ENCODE measurements at regions not wholly inside any gene's neighbourhood (a gene's known extent, or its start where the extent isn't known, plus 50 kb on each side); places are given as distances from the start of the nearest gene placed in this dataset.

DNA sequence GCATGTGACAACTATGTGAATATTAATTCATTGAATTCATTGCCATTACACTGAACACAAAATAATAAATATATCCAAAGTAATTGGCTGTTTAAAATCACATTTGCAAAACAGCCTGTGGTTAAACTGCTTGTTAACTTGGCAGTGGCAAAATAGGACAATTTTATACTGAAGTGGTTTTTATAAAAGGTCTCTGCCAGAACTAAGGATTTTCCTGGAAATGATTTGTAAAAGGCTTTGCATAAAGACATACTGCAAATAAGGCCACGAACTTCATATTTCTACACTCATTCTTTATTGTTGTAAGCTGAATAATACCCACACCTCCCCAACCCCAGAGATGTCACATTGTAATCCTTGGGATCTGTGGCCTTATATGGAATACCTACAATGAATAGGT, 370.3 kb upstream of the RGMB start:
- DNase-seq, result no peak

DNA sequence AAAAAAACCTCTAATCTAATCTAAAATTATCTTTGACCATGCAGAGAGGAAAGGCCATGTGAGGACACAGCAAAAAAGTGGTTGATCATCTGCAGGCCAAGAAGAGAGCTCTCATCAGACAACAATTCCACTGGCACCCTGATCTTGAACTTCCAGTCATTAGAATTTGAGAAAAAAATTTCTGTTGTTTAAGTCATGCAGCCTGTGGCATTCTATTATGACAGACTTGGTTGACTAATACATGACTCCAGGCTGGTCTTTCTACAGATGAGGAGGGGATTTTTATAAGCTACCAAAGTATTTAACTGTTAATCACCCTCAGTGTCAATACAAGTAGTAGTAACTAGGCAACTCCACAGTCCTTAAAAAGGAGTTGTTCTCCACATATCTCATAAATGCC, 358.5 kb upstream of the RGMB start:
- DNase-seq, result peak; percentile 87

DNA sequence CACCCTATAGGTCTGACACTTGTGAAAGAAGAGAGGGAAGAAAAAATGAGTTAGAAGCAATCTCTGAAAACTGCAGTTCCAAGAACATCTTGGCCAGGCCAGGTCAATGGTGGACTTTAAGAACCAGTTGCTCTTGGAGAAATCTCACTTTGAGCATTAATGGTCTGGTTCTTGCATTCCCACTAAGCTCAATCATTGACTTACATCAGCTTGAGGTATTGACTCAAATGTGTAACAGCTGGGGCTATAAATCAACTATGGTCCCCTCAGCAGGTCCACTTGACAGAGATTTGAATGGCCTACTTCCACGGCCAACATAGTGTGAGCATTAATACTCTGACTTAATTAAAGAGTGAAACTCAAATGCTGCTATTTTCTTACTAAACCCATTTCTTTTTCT, 357.8 kb upstream of the RGMB start:
- DNase-seq, result no peak

DNA sequence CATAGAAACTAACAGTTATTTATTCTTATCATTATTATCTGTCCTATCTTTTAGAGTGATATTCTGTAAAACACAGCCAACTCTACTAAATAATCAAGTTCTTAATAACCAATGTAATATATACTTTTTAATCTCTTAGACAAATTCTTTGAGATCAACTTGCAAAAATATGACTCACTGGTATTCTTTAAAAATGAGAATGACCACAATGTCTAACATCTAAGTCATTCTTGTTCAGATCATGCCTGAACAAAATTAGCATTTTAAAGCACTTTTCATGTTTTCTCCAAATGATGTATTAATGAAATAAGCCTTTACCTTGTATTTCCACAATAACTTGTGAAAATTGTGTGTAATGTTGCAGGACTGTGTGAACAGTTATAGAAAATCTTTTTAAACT, 356.9 kb upstream of the RGMB start:
- peak; percentile 27 for DNase-seq

DNA sequence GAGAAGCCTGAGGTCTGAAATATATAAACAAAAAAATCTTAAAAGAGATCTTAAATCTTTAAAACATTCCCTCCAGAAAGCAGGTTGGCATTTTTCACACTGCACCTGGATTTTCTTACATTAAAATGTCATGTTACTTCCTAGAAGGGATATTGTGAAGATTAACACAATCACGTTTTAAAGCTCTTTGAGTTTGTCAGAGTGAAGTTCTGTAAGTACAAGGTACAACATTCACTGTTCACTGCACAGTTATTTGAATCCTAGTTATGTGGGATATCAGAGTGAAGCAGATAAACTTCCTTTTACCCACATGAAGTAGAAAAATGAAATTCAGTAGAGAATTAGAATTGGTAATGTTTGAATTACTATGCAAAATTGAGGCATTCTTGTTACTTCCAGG, 353.6 kb upstream of the RGMB start:
- DNase-seq, result no peak

DNA sequence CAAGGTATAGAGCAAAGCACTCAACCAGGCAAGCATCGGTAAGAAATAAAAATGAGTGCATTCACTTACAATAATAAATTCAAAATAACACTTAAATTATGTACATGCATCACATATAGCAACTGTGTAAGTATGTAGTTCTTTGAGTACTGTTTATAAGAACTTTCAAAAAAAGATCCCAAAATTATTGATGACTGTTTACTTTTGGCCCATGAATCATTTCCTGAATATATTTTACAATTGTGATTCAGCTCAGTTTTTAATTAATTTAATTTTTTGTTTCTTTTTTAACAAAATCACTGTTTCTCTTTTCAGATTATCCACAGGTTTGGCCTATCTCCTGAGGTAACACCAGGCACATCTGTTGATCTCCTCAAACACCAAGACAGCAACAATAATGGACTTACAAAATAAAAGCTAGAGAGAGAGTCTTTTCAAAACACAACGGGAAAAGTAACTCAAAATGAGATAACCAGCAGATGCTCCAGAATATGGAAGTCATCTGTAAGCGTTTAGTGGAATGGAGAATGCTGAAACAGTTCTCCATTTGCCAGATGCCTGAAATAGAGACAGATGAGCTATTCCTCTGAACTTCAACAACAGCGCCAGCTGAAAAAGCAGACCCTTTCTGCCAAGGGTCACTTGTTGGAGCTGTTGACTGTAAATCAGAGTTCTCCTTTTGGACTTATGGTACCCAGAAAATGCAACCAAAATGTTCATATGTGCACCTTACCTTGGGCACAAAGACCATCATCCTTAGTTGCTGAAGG, 348.6 kb upstream of the RGMB start:
- DNase-seq, result no peak

DNA sequence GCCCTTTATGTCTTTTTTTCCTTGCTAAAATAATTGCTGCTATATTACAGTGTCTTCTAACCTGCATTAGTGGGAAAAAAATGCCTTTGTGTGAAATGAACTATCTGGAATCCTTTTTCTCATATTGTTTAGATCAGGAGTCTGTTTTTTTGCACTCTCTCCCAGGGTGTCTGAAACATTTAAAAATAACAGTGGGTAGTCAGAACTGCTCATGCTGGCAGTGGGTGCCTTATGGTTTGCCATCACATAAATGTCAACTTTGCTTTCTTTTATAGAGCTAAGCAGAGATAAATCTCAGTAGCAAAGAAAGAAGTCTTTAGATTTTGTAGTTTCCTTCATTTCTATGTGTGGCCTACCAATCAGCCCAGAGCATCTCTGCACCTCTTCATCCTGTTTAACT, 347.8 kb upstream of the RGMB start:
- no peak for DNase-seq

DNA sequence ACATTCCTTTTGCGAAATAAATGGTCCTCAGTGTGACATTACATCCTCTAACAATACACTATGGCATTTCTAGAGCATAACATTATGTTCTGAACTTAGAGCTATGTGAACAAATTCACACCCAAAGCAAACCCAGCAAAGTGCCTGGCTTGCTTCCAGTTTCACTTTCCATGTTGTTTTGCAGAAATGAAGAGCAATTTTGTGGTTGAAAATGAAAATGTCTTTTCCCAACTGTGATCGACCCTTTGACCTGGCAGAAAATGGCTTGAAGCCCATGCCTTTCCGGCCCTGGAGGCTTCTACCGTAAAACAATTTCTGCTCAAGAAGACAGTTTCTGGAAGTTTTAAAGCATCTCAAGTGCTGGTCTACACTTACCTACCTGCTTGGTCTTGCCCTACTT, 344.7 kb upstream of the RGMB start:
- DNase-seq, result peak; percentile 35

DNA sequence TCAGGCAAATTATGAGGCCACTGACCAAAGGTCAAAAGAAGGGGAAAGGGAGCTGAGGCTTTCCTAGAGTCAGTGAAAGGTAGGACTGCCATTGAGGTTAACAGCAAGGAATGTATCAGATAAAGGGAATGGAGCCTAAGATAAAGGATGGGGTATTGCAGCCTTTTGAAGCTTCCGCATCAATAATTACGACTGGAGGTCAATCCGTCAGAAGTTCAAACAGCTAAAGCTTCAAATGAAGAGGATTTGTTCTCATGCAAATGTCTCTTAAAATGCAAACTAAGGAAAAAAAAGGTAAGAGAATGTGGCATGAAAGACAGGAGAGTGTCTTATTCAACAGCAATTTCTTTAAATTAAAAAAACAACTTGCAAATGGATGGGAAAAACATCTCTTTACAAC, 341.1 kb upstream of the RGMB start:
- no peak for DNase-seq

DNA sequence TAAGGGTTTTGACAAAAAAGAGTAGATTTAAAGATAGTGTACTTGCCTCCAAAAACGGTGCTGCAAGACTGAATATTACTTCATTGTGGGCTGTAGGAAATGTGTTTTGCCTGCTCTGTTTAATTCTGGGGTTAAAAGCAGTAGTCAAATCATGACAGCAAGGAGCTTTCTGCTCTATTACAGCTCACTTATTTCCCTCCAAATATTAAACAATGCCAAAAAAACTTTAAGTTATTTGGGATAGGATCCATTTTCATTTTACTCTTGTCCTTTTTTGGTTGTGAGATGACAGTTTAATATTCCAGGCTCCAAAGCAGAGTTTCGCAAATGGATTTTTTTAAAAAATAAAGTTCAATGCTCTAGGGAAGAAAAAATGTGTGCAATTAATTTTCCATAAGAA, 340.4 kb upstream of the RGMB start:
- DNase-seq, result no peak

DNA sequence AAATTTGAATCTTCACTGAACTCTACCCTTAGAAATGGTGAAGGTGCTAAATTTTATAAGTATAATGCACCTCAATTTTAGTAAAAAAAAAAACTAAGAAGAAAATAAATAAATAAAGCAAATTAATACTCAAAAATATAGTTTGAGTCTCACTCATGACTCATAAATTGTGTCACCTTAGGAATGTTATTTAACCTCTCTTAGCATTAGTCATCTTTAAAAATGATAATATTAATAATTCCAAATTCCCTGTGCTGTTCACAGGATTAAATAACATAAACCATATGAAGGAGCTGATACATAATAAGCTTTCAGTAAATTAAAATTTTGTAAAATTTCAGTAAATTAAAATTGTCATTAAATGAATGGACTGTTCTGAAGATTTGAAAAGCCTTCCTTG, 339.8 kb upstream of the RGMB start:
- no peak for DNase-seq

DNA sequence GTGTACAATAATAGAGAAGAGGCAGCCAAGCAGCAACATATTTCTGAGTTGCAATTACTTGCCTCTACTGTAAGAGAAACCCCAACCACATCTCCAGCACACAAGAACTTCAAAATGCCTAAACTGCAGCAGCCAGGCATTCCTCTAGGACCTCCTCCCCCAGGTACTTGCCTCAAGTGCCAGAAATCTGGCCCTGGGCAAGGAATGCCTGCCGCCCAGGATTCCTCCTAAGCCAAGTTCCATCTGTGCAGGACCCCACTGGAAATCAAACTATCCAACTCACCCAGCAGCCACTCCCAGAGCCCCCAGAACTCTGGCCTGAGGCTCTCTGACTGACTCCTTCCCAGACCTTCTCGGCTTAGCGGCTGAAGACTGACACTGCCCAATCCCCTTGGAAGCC, 336.8 kb upstream of the RGMB start:
- DNase-seq, result peak; percentile 44

DNA sequence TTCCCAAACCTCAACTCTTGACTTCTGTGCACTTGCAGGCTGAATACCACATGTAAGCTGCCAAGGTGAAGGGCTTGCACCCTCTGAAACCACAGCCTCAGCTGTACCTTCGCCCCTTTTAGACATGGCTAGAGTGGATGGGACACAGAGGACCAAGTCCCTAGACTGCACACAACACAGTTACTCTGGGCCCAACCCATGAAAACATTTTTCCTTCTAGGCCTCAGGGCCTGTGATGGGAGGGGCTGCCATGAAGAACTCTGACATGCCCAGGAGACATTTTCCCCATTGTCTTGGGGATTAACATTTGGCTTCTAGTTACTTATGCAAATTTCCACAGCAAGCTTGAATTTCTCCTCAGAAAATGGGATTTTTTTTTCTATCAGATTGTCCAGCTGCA, 331.0 kb upstream of the RGMB start:
- DNase-seq, result no peak

DNA sequence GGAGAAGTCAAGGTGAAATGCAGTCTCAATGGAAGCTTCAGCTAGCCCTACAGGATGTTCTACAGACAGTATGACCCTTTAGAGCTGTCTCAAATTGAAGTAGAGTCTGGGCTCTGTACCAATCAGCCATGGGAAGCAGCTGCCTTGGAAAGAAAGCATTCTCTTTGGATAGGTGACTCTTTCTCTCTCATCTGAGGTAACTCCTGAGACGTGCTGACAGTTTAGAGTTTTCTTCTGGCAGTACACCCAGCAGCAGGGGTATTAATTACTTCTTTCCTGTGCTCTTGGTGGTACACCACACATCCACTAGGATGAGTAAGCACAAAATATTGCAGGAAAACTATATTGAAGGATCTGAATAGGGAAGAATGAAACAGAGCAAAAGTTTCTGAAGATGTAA, 329.6 kb upstream of the RGMB start:
- DNase-seq, result no peak

DNA sequence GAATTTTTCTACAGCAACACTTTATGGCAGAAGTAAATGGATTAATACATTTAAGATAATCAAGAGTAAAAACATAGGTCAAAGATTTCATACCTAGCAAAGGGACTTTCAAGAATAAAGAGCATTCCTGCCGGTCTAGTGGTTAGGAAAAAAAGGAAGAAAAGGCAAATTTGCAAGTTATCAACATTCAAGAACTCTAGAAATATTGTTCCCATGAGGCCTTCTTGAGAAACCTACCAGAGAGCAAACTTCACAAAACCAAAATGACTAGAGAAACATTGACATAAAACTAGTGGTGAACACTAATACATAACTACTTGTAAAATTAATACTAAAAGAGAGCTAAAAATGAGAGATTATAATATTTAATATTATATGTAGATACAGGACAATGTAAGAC, 320.2 kb upstream of the RGMB start:
- DNase-seq, result no peak

DNA sequence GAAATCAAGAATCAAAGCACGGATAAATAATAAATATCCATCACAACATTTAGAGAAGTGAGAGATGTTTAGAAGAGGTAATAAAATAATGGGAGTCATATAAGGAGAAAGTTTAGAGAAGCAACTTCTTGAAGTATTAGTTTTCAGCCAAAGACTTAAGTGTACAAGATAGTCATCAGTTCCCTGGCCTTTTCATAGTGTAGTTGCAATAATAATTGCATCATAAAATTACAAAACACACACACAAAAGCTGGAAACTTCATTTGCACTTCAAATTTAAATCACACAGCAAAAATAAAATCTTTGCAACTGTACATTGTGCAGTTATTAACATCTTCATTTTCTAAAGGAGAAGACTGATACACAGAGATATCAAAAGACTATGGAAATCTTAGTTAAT, 319.1 kb upstream of the RGMB start:
- no peak for DNase-seq

DNA sequence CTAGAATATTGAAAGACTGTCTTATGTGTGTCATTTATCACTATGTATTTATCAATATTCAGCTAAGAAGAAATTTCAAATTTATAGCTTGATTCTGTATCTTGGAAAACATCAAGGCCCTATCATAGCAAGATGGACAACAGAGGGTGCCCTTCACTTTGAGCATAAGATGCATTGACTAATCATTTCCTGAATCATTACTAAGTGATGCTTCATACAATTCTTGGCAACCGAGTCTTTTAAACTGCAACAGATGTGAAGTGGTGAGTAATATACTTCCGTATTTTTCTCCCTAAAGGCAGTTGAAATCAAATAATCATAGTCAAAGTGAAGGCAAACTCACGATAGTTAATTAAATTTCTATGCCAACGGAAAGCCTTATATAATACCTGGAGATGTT, 318.6 kb upstream of the RGMB start:
- DNase-seq, result peak; percentile 86

DNA sequence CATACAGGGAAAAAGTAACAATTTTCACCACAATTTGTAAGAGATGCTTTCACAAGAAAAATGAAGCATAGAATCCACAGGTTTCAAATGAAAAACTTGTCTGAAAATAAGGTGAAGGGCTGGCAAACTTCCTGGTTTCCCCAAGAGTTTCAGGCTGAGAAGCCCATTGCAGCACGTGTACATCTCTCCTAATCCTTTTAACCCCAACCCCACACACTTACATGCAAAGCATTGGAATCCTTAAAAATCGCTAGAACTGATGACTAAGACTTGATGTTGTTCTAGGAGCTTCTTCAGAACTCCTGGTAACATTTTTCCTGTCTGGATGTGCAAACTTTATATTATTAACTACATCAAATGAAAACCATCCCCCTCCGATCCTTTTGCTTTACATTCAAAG, 317.8 kb upstream of the RGMB start:
- DNase-seq, result peak; percentile 18

DNA sequence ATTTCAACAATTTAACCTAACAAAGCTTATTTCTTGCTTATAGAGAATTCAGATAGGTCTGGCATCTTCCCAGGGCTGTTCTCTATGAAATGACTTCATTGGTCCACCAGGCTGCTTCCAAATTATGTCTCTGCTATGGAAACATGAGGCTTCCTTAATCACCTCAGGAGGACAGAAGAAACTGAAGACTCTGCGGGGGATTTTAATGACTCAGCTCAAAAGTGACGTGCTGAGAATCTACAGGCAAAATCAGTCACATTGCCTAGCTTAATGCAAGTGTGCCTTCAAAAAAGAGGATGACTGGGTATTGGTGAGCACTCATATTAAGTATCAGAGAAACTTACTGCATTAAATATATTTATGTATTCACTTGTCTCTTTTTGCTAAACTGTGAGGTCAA, 315.5 kb upstream of the RGMB start:
- no peak for DNase-seq

DNA sequence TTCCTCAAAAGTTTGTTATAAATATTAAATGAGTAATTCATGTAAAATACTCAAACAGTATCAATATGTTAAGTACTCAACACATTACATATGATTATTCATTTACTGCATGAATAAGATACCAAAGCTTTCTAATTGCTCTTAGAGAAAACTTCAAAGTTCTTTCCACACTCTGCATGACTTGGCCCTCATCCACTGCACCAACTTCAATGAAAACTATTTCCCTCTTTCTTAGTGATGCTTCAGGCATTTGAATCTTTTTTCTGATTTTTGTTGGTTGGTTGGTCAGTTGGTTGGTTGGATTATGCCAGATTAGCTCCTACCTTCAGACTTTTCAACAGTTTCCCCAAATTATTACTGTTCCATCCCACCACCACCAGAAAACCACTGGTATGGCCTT, 314.7 kb upstream of the RGMB start:
- no peak for DNase-seq

DNA sequence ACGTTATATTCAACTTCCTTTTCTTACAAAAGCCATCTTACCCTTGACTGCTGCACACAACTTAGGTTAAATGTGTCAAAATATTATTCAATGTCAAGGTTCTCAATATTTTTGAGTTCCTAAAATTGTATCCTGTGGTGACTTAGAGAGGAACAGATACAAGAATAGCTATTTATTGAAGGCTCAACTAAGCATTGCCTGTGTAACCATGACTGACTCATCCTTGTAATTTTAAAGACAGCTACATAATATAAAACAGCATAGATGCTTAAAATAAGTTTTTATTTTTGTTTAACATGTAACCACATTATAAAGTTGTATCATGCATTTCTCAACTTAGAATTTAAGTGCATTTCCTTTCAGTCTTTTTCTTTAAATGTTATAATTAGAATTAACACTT, 312.9 kb upstream of the RGMB start:
- no peak for DNase-seq

DNA sequence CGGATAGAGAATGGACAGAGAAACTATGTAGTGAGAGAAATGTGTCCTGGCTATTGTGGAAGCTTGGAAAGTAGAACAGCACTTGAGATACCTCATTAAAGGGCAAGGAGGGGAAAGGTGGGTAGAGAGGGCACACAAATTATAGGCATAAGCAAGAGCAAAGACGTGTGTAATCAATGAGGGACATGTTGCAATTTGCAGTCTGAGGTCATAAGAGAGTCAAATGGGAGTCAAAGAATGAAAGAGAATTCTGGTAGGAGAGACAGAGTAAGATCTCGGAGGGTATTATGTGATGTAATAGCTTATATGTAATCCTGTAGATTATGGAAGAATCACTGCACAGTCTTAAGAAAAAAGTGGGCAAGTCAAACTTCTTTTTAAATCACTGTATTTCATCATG, 312.0 kb upstream of the RGMB start:
- DNase-seq, result no peak

DNA sequence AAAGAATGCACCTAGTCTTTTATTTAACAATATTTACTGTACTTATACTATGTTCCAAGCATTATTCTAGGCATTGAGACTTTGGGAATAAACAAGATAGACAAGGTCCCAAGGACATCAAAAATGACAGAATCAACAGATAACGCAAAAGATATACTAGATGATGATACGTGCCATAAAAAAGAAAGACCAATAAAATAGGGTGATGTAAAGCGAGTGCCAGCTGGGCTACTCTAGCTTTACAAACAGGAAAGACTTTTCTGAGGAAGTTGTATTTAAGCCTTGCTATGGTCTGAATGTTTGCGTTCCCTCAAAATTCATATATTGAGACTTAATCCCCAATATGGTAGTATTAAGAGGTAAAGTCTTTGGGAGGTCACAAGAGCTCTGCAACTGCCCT, 310.2 kb upstream of the RGMB start:
- DNase-seq, result no peak

DNA sequence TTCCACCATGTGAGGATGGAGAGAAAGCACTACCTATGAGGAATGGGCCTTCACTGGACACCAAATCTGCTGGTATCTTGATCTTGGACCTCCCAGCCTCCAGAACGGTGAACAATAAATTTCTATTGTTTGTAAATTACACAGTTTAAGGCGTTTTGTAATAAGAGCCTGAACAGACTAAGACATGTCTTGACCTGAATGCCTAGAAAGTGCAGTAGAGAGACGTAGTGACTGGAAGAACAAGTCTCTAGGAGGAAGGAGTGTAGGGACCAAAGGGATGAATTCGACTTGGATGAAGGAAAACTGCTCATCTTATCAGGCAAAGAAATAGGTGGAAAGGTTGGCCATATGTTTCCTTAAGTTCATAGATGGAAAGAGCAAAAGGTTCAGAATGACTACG, 309.8 kb upstream of the RGMB start:
- DNase-seq, result no peak

DNA sequence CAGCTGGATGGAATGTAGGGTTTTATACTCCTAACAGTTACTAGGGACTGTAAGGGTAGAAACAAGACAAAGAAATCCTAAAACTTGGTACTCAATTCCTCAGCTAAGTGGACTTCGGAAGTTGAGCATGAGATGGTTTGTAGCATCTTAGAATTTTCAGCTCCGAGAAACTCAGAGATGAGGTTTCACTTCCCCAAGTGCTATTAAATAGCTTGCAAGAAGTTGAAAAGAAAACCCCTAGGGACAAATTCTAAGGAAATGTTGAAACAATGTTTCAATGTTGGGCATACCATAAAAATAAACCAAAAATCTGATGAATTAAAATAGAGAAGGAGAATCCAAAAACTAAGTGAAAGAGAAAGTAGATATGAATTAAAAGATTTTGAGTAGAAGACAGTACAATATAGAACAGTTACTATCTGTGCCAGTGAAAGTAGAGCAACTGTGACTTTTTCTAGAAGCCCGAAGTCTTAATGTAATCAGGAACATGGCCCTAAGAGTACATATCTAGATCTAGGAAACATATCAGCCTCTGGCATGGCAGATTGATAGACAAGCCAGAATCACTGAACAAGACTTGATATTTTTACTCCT, 308.6 kb upstream of the RGMB start:
- DNase-seq, result no peak

All from NCI-H226 (cell line).